MM.1S (cell line): ENCODE measurements at regions not wholly inside any gene's neighbourhood (a gene's known extent, or its start where the extent isn't known, plus 50 kb on each side); places are given as distances from the start of the nearest gene placed in this dataset.

Source experiments
- DNase-seq: peaks from one replicate; pipeline ENCODE4 v3.0.0-alpha.2; 2015
- H2AFZ ChIP-seq: fragments of 300-600 bp; sonication (generic); 2 replicates; pipeline ENCODE4 v1.6.0; 2016; ENCODE audit warnings: antibody characterized with exemption, low read length
- H3F3A ChIP-seq: fragments of 300-600 bp; sonication (generic); 2 replicates; pipeline ENCODE4 v1.6.1; 2016; ENCODE audit warnings: mild to moderate bottlenecking, antibody characterized with exemption, low read length, moderate library complexity, mixed read lengths; ENCODE audit not compliant: insufficient read depth
- H3K27ac ChIP-seq: fragments of 300-600 bp; sonication (generic); 2 replicates; pipeline ENCODE4 v1.5.1; 2016; ENCODE audit warnings: mild to moderate bottlenecking, low read length
- H3K27me3 ChIP-seq: fragments of 300-600 bp; sonication (generic); replicated peaks from 2 replicates; pipeline ENCODE4 v1.6.0; 2016; ENCODE audit warnings: low read length; ENCODE audit not compliant: insufficient read depth
- H3K36me3 ChIP-seq: fragments of 300-600 bp; sonication (generic); replicated peaks from 2 replicates; pipeline ENCODE4 v1.6.1; 2016; ENCODE audit warnings: mild to moderate bottlenecking, low read length, mixed read lengths; ENCODE audit not compliant: insufficient read depth
- H3K4me1 ChIP-seq: fragments of 300-600 bp; sonication (generic); 2 replicates; pipeline ENCODE4 v1.6.1; 2016; ENCODE audit warnings: low read length, mixed read lengths
- H3K4me2 ChIP-seq: fragments of 300-600 bp; sonication (generic); 2 replicates; pipeline ENCODE4 v1.6.0; 2016; ENCODE audit warnings: low read depth, low read length
- H3K4me3 ChIP-seq: fragments of 300-600 bp; sonication (generic); 2 replicates; pipeline ENCODE4 v1.5.1; 2016; ENCODE audit warnings: low read length, mixed read lengths
- H3K79me2 ChIP-seq: fragments of 300-600 bp; sonication (generic); 2 replicates; pipeline ENCODE4 v1.6.1; 2016; ENCODE audit warnings: mixed run types, low read length, mixed read lengths
- H3K9ac ChIP-seq: fragments of 300-600 bp; sonication (generic); 2 replicates; pipeline ENCODE4 v1.6.1; 2016; ENCODE audit warnings: low read length, mixed read lengths
- H3K9me2 ChIP-seq: fragments of 300-600 bp; sonication (generic); replicated peaks from 2 replicates; pipeline ENCODE4 v1.6.1; 2016; ENCODE audit warnings: mild to moderate bottlenecking, low read length, mixed read lengths; ENCODE audit not compliant: insufficient read depth
- H3K9me3 ChIP-seq: fragments of 300-600 bp; sonication (generic); replicated peaks from 2 replicates; pipeline ENCODE4 v1.6.1; 2016; ENCODE audit warnings: mild to moderate bottlenecking, low read length, mixed read lengths; ENCODE audit not compliant: insufficient read depth
- H4K20me1 ChIP-seq: fragments of 300-600 bp; sonication (generic); 2 replicates; pipeline ENCODE4 v1.6.1; 2016; ENCODE audit warnings: mild to moderate bottlenecking, low read length, moderate library complexity, mixed read lengths; ENCODE audit not compliant: insufficient read depth
- CTCF ChIP-seq: fragments of 300-600 bp; sonication (generic); IDR thresholded peaks from 2 replicates; pipeline ENCODE4 v1.5.1; 2016; ENCODE audit warnings: antibody characterized with exemption, low read length, mixed read lengths
- EZH2 ChIP-seq: fragments of 300-600 bp; sonication (generic); optimal IDR thresholded peaks from 2 replicates; pipeline ENCODE3; 2017; ENCODE audit warnings: low read depth, mild to moderate bottlenecking, antibody characterized with exemption, low read length, mixed read lengths
- EZH2phosphoT487 ChIP-seq: fragments of 300-600 bp; sonication (generic); IDR thresholded peaks from 2 replicates; pipeline ENCODE4 v1.6.1; 2018; ENCODE audit warnings: antibody characterized with exemption, low read length

DNA sequence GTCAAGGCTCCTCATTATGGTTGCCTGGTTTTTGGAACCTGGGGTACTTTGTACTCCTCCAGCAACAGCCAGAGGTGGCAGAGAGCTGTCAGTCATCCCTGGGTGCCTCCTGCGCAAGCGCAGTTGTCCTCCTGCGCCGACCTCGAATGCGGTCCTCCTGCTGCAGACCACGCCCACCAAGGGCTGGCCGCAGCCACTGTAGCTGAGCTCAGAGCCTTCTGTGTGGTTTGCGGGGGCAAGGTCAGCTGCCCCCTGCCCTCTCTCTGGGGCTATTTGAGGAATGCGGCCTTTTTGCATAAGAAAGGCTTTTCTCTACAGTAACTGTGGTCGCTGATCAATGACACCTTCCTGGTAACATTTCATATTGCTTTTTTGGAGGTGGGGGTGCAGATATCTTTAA is 131.3 kb upstream of the SNRPN start:
- Histone ChIP-seq H3K4me1 (no peaks in the 10 kb centered on the region), H3K9ac (no peak overlapping the region), H4K20me1 (no peaks in the 10 kb centered on the region), H3K27ac (no peak overlapping the region), H3K4me3 (no peak overlapping the region), H3K9me3 (no peaks in the 10 kb centered on the region), H3K4me2 (no peak overlapping the region), H3F3A (no peaks in the 10 kb centered on the region), H3K36me3 (no peaks in the 10 kb centered on the region), H2AFZ (no peak overlapping the region), H3K27me3 (no peaks in the 10 kb centered on the region), H3K79me2 (no peaks in the 10 kb centered on the region), H3K9me2 (no peaks in the 10 kb centered on the region)
- TF ChIP-seq EZH2 (no peak), CTCF (no peak), EZH2phosphoT487 (no peak)
- no peak for DNase-seq

GRCh38 chr15:24832282-24832681 is 122.5 kb upstream of the SNRPN start:
- H3K27me3 ChIP-seq, result no peaks in the 10 kb centered on the region
- H3K9me2 ChIP-seq, result no peaks in the 10 kb centered on the region
- no peaks in the 10 kb centered on the region for H3F3A ChIP-seq
- H4K20me1 ChIP-seq, result no peaks in the 10 kb centered on the region
- no peak overlapping the region for H2AFZ ChIP-seq
- no peak overlapping the region for H3K27ac ChIP-seq
- no peak overlapping the region for H3K9ac ChIP-seq
- H3K79me2 ChIP-seq, result no peaks in the 10 kb centered on the region
- TF ChIP-seq EZH2phosphoT487, result no peak
- no peaks in the 10 kb centered on the region for H3K36me3 ChIP-seq
- H3K4me1 ChIP-seq, result no peaks in the 10 kb centered on the region
- DNase-seq, result no peak
- no peak overlapping the region for H3K4me3 ChIP-seq
- H3K4me2 ChIP-seq, result no peak overlapping the region
- H3K9me3 ChIP-seq, result no peaks in the 10 kb centered on the region

- H3F3A ChIP-seq, result no peaks in the 10 kb centered on the region
- H3K27ac ChIP-seq, result no peak overlapping the region
- no peak overlapping the region for H3K4me2 ChIP-seq
- H3K9me3 ChIP-seq, result no peaks in the 10 kb centered on the region
- no peaks in the 10 kb centered on the region for H4K20me1 ChIP-seq
- H3K9me2 ChIP-seq, result no peaks in the 10 kb centered on the region
- H3K4me1 ChIP-seq, result no peaks in the 10 kb centered on the region
- H3K27me3 ChIP-seq, result no peaks in the 10 kb centered on the region
- H2AFZ ChIP-seq, result no peak overlapping the region
- H3K79me2 ChIP-seq, result no peaks in the 10 kb centered on the region
- H3K36me3 ChIP-seq, result no peaks in the 10 kb centered on the region
- no peak for DNase-seq
- H3K9ac ChIP-seq, result no peak overlapping the region
- no peak for TF ChIP-seq EZH2phosphoT487
- no peak for TF ChIP-seq CTCF
- TF ChIP-seq EZH2, result no peak
- H3K4me3 ChIP-seq, result no peak overlapping the region
These were observed 119.5 kb upstream of the SNRPN start for GRCh38 chr15:24835301-24835700.

- Histone ChIP-seq H3K4me1 (no peaks in the 10 kb centered on the region), H3K27me3 (no peaks in the 10 kb centered on the region), H3K79me2 (no peaks in the 10 kb centered on the region), H3K4me3 (no peak overlapping the region), H4K20me1 (no peaks in the 10 kb centered on the region), H3K9ac (no peak overlapping the region), H3K27ac (no peak overlapping the region), H3K9me2 (no peaks in the 10 kb centered on the region), H3K9me3 (no peaks in the 10 kb centered on the region), H2AFZ (no peak overlapping the region), H3K36me3 (no peaks in the 10 kb centered on the region), H3K4me2 (no peak overlapping the region), H3F3A (no peaks in the 10 kb centered on the region)
- no peak for TF ChIP-seq EZH2
- TF ChIP-seq CTCF, result no peak
- TF ChIP-seq EZH2phosphoT487, result no peak
- no peak for DNase-seq
These were observed 106.7 kb upstream of the SNRPN start for GRCh38 chr15:24848050-24848449.
